NCI-H345 treated with DMSO at 0.1 percent for 48 hours (cell line): ENCODE measurements at regions not wholly inside any gene's neighbourhood (a gene's known extent, or its start where the extent isn't known, plus 50 kb on each side); places are given as distances from the start of the nearest gene placed in this dataset.
A peak's percentile ranks its signal among the peaks of the same experiment; 100 is the strongest.
"Not testable (repeated sequence)": the region's sequence is repeated elsewhere in the genome, so short reads cannot be mapped to it uniquely, and the experiment has no call there.

ENCODE experiments used
- DNase-seq: peaks from one replicate; lab custom pipeline; 2025; ENCODE audit not compliant: unreplicated experiment; lab: John Stamatoyannopoulos, UW

GRCh38 chr4:26235500-26235899, 85.3 kb upstream of the RBPJ start:
- no peak for DNase-seq

GRCh38 chr4:26237916-26238315, 82.9 kb upstream of the RBPJ start:
- no peak for DNase-seq

- peak; percentile 77 for DNase-seq
Measured at GRCh38 chr4:26238426-26238777, 82.4 kb upstream of the RBPJ start.

- DNase-seq: peak; percentile 77
Measured at GRCh38 chr4:26238778-26239679, 81.8 kb upstream of the RBPJ start.

- no peak for DNase-seq
Measured at GRCh38 chr4:26239801-26240200, 81.0 kb upstream of the RBPJ start.

GRCh38 chr4:26241179-26241578, 79.6 kb upstream of the RBPJ start:
- no peak for DNase-seq

GRCh38 chr4:26242451-26242850, 78.4 kb upstream of the RBPJ start:
- no peak for DNase-seq

- not testable (repeated sequence) for DNase-seq
Measured at GRCh38 chr4:26244138-26244537, 76.7 kb upstream of the RBPJ start.

- peak; percentile 31 for DNase-seq
Measured at GRCh38 chr4:26248647-26249046, 72.2 kb upstream of the RBPJ start.

- DNase-seq: no peak
Measured at GRCh38 chr4:26252349-26253025, 68.3 kb upstream of the RBPJ start.

- DNase-seq: no peak
Measured at GRCh38 chr4:26253968-26254367, 66.8 kb upstream of the RBPJ start.

- DNase-seq: no peak
Measured at GRCh38 chr4:26255989-26256388, 64.8 kb upstream of the RBPJ start.

- DNase-seq: not testable (repeated sequence)
Measured at GRCh38 chr4:26257444-26257843, 63.4 kb upstream of the RBPJ start.

GRCh38 chr4:26257850-26258249, 63.0 kb upstream of the RBPJ start:
- no peak for DNase-seq

- no peak for DNase-seq
Measured at GRCh38 chr4:26260571-26260970, 60.2 kb upstream of the RBPJ start.

- DNase-seq: no peak
Measured at GRCh38 chr4:26261405-26261804, 59.4 kb upstream of the RBPJ start.

- DNase-seq: no peak
Measured at GRCh38 chr4:26263165-26263564, 57.6 kb upstream of the RBPJ start.

- DNase-seq: no peak
Measured at GRCh38 chr4:26264109-26264508, 56.7 kb upstream of the RBPJ start.

- DNase-seq: no peak
Measured at GRCh38 chr4:26267087-26267486, 53.7 kb upstream of the RBPJ start.

GRCh38 chr4:26268246-26268645, 52.6 kb upstream of the RBPJ start:
- DNase-seq: no peak

- DNase-seq: no peak
Measured at GRCh38 chr4:26269038-26269437, 51.8 kb upstream of the RBPJ start.
